Esophagus squamous epithelium (tissue), 5 donors: ENCODE measurements at regions not wholly inside any gene's neighbourhood (a gene's known extent, or its start where the extent isn't known, plus 50 kb on each side); places are given as distances from the start of the nearest gene placed in this dataset.

Experiments used
- DNase-seq: peaks from one replicate; lab custom pipeline; 2025; lab: John Stamatoyannopoulos, UW
- H3K27ac ChIP-seq, 4 donors: fragments of 200-600 bp; sonication (generic); one replicate each; pipeline ENCODE4 v1.5.1; 2016 to 2019; ENCODE audit warnings: mild to moderate bottlenecking in 1 of 4
- H3K27me3 ChIP-seq, 4 donors: fragments of 200-600 bp; sonication (generic); 1 replicate in 3 of 4; 2 replicates in 1 of 4; pipeline versions ENCODE4 v1.5.1 to v1.6.0; 2017 to 2021; ENCODE audit warnings: antibody characterized with exemption in 1 of 4
- H3K36me3 ChIP-seq, 3 donors: fragments of 200-600 bp; sonication (generic); one replicate each; pipeline ENCODE4 v1.5.1; 2016 to 2019
- H3K4me1 ChIP-seq, 3 donors: fragments of 200-600 bp; sonication (generic); one replicate each; pipeline ENCODE4 v1.5.1; 2017 to 2019
- H3K4me3 ChIP-seq, 4 donors: fragments of 200-600 bp; sonication (generic); 1 replicate in 3 of 4; 2 replicates in 1 of 4; pipeline ENCODE4 v1.5.1; 2016 to 2019; ENCODE audit warnings: mild to moderate bottlenecking in 2 of 4, moderate library complexity in 1 of 4
- H3K9me3 ChIP-seq, 3 donors: fragments of 200-600 bp; sonication (generic); one replicate each; pipeline ENCODE4 v1.5.1; 2016 to 2019
- CTCF ChIP-seq, 6 experiments: fragments of 450-650 bp in 4 of 6; fragments of 200-600 bp in 2 of 6; sonication (generic) in 2 of 6; IDR thresholded peaks; one replicate each; pipeline ENCODE4 v1.5.1; 2016 to 2019; ENCODE audit warnings: antibody characterized with exemption in 6 of 6, mild to moderate bottlenecking in 4 of 6, moderate library complexity in 4 of 6
- POLR2A ChIP-seq, 4 donors: fragments of 450-650 bp; IDR thresholded peaks; one replicate each; pipeline ENCODE4 v1.6.1; 2017; ENCODE audit warnings: antibody characterized with exemption in 4 of 4, mild to moderate bottlenecking in 4 of 4, moderate library complexity in 3 of 4
- WGBS, 2 donors: methylation state at CpG; one replicate each; pipeline ENCODE4 v1.1.5; 2018; 5-methylcytosine and 5-hydroxymethylcytosine counted together
- intact Hi-C: fragments of 100-400 bp; cut with DNase I; formaldehyde crosslinking; loops from one replicate; pipeline ENCODE4 v1.15.0; 2022
- donor health status: DM: yes; HTN: yes; CAD: no.

GRCh38 chr7:126040114-126041045, 1110.8 kb upstream of the POT1 start:
- TF ChIP-seq CTCF (IDR thresholded peaks at IDR 0.05) (no peak), POLR2A (IDR thresholded peaks at IDR 0.05) (no peak)
- H3K4me3 ChIP-seq = no peak overlapping the region
- no peak overlapping the region for H3K27ac ChIP-seq
- H3K4me1 ChIP-seq = no peaks in the 10 kb centered on the region
- H3K27me3 ChIP-seq = no peaks in the 10 kb centered on the region
- intact Hi-C loops = no loop called here
- DNase-seq = no peak
- H3K36me3 ChIP-seq = no peaks in the 10 kb centered on the region
- WGBS, 2 donors = 30 to 80% methylated on average over 1 to 2 of the region's 18 CpGs
- no peaks in the 10 kb centered on the region for H3K9me3 ChIP-seq

- WGBS, 2 donors = 11 to 14% methylated on average over 3 of the region's 3 CpGs
- DNase-seq = no peak
- Histone ChIP-seq H3K9me3 (no peaks in the 10 kb centered on the region), H3K27ac (no peak overlapping the region), H3K4me1 (no peaks in the 10 kb centered on the region), H3K36me3 (no peaks in the 10 kb centered on the region), H3K4me3 (no peak overlapping the region), H3K27me3 (no peaks in the 10 kb centered on the region)
- no peak for TF ChIP-seq POLR2A (IDR thresholded peaks at IDR 0.05)
- TF ChIP-seq CTCF (IDR thresholded peaks at IDR 0.05) = no peak
- intact Hi-C loops = no loop called here
Measured at GRCh38 chr7:126026421-126027088, 1096.9 kb upstream of the POT1 start.

- no peak overlapping the region for H3K27ac ChIP-seq
- no peaks in the 10 kb centered on the region for H3K36me3 ChIP-seq
- DNase-seq = no peak
- TF ChIP-seq POLR2A (IDR thresholded peaks at IDR 0.05) = no peak
- TF ChIP-seq CTCF (IDR thresholded peaks at IDR 0.05) = no peak
- no peaks in the 10 kb centered on the region for H3K9me3 ChIP-seq
- no peaks in the 10 kb centered on the region for H3K27me3 ChIP-seq
- H3K4me3 ChIP-seq = no peak overlapping the region
- H3K4me1 ChIP-seq = no peaks in the 10 kb centered on the region
- intact Hi-C loops = no loop called here
Measured at GRCh38 chr7:126022452-126022851, 1092.8 kb upstream of the POT1 start.

- intact Hi-C loops = no loop called here
- TF ChIP-seq CTCF (IDR thresholded peaks at IDR 0.05) (no peak), POLR2A (IDR thresholded peaks at IDR 0.05) (no peak)
- no peak for DNase-seq
- Histone ChIP-seq H3K9me3 (no peaks in the 10 kb centered on the region), H3K27ac (no peak overlapping the region), H3K27me3 (no peaks in the 10 kb centered on the region), H3K4me3 (no peak overlapping the region), H3K4me1 (no peaks in the 10 kb centered on the region), H3K36me3 (no peaks in the 10 kb centered on the region)
- 80 to 91% methylated on average over 1 of the region's 1 CpG for WGBS, 2 donors
Measured at GRCh38 chr7:126016722-126017121, 1087.1 kb upstream of the POT1 start.

- Histone ChIP-seq H3K4me3 (no peak overlapping the region), H3K27ac (no peak overlapping the region), H3K36me3 (no peaks in the 10 kb centered on the region), H3K9me3 (no peaks in the 10 kb centered on the region), H3K27me3 (no peaks in the 10 kb centered on the region), H3K4me1 (no peaks in the 10 kb centered on the region)
- no peak for DNase-seq
- no peak for TF ChIP-seq CTCF (IDR thresholded peaks at IDR 0.05)
- no peak for TF ChIP-seq POLR2A (IDR thresholded peaks at IDR 0.05)
- intact Hi-C loops = no loop called here
- 56 to 62% methylated on average over 4 of the region's 4 CpGs for WGBS, 2 donors
Measured at GRCh38 chr7:126005064-126005463, 1075.4 kb upstream of the POT1 start.
